GM12878 (cell line): ENCODE measurements at regions not wholly inside any gene's neighbourhood (a gene's known extent, or its start where the extent isn't known, plus 50 kb on each side); places are given as distances from the start of the nearest gene placed in this dataset.

Experiments used
- JUNB ChIP-seq: IDR thresholded peaks from 2 replicates; pipeline ENCODE4 v1.6.1; 2016; ENCODE audit warnings: antibody characterized with exemption, mild to moderate bottlenecking
- JUND ChIP-seq: IDR thresholded peaks from 2 replicates; pipeline ENCODE4 v1.6.1; 2012; ENCODE audit warnings: low read depth, mild to moderate bottlenecking, low read length, improper control_type of control experiment, moderate library complexity
- NFIC ChIP-seq: IDR thresholded peaks from 2 replicates; pipeline ENCODE4 v1.6.1; 2012; ENCODE audit warnings: low read depth, mild to moderate bottlenecking, inconsistent platforms, low read length, moderate library complexity
- POLR2A ChIP-seq: IDR thresholded peaks from 2 replicates; pipeline ENCODE4 v1.6.1; 2011; ENCODE audit warnings: low read depth, mild to moderate bottlenecking, low read length
- SP1 ChIP-seq: IDR thresholded peaks from one replicate; pipeline ENCODE4 v1.6.1; 2011; ENCODE audit warnings: low read depth, low read length
- YY1 ChIP-seq: IDR thresholded peaks from 2 replicates; pipeline ENCODE4 v1.6.1; 2011; ENCODE audit warnings: low read depth, mild to moderate bottlenecking, low read length
- TF ChIP-seq, protein P1 (sequence below), 3 experiments: IDR thresholded peaks in 2 of 3; conservative IDR thresholded peaks in 1 of 3; 2 replicates each; pipeline ENCODE4 v1.5.1; 2011; ENCODE audit warnings: low read depth in 3 of 3, low read length in 3 of 3, mild to moderate bottlenecking in 3 of 3, control low read depth in 2 of 3, moderate library complexity in 2 of 3, inconsistent platforms in 1 of 3, mixed read lengths in 1 of 3; ENCODE audit not compliant: control insufficient read depth in 2 of 3, insufficient read depth in 1 of 3; ENCODE audit errors: extremely low read depth in 1 of 3
- TF ChIP-seq, protein P2 (sequence below): fragments of 150-350 bp; IDR thresholded peaks from 2 replicates; pipeline ENCODE4 v1.6.1; 2016; ENCODE audit warnings: low read depth, low read length
- TF ChIP-seq, protein P3 (sequence below): IDR thresholded peaks from 2 replicates; pipeline ENCODE4 v1.6.1; 2012; ENCODE audit warnings: low read depth, low read length, improper control_type of control experiment

DNA sequence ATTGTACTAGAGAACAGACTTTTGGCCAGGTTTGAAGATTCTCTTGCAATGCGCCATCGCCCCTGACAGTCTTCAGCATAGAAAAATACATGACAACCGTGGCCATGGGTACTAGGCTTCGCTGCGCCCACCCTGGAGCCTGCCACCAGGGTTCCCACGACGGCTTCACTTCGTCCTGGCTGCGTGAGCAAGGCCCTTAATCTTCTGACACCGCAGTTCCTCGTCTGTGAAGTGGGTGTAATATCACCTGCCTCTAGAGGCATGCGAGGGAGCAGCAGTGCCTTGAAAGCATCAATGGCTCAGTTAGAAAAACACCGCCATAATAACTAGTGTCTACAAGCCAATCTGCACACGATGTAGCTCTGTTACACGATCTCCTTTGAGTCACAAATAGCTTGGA lies 175.2 kb upstream of the HS6ST1 start:
- TF ChIP-seq, protein P1, sequence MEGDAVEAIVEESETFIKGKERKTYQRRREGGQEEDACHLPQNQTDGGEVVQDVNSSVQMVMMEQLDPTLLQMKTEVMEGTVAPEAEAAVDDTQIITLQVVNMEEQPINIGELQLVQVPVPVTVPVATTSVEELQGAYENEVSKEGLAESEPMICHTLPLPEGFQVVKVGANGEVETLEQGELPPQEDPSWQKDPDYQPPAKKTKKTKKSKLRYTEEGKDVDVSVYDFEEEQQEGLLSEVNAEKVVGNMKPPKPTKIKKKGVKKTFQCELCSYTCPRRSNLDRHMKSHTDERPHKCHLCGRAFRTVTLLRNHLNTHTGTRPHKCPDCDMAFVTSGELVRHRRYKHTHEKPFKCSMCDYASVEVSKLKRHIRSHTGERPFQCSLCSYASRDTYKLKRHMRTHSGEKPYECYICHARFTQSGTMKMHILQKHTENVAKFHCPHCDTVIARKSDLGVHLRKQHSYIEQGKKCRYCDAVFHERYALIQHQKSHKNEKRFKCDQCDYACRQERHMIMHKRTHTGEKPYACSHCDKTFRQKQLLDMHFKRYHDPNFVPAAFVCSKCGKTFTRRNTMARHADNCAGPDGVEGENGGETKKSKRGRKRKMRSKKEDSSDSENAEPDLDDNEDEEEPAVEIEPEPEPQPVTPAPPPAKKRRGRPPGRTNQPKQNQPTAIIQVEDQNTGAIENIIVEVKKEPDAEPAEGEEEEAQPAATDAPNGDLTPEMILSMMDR (IDR thresholded peaks at IDR 0.05 in 2 of 3, conservative IDR thresholded peaks at IDR 0.05 in 1 of 3; ENCODE audit: control insufficient read depth in 2 of 3, extremely low read depth in 1 of 3, insufficient read depth in 1 of 3, low read depth in 3 of 3, low read length in 3 of 3): no peak
- TF ChIP-seq POLR2A (no peak), JUND (no peak), JUNB (no peak), YY1 (no peak), NFIC (no peak), SP1 (no peak)
- TF ChIP-seq, protein P2, sequence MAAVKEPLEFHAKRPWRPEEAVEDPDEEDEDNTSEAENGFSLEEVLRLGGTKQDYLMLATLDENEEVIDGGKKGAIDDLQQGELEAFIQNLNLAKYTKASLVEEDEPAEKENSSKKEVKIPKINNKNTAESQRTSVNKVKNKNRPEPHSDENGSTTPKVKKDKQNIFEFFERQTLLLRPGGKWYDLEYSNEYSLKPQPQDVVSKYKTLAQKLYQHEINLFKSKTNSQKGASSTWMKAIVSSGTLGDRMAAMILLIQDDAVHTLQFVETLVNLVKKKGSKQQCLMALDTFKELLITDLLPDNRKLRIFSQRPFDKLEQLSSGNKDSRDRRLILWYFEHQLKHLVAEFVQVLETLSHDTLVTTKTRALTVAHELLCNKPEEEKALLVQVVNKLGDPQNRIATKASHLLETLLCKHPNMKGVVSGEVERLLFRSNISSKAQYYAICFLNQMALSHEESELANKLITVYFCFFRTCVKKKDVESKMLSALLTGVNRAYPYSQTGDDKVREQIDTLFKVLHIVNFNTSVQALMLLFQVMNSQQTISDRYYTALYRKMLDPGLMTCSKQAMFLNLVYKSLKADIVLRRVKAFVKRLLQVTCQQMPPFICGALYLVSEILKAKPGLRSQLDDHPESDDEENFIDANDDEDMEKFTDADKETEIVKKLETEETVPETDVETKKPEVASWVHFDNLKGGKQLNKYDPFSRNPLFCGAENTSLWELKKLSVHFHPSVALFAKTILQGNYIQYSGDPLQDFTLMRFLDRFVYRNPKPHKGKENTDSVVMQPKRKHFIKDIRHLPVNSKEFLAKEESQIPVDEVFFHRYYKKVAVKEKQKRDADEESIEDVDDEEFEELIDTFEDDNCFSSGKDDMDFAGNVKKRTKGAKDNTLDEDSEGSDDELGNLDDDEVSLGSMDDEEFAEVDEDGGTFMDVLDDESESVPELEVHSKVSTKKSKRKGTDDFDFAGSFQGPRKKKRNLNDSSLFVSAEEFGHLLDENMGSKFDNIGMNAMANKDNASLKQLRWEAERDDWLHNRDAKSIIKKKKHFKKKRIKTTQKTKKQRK: no peak
- TF ChIP-seq, protein P3, sequence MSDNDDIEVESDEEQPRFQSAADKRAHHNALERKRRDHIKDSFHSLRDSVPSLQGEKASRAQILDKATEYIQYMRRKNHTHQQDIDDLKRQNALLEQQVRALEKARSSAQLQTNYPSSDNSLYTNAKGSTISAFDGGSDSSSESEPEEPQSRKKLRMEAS: no peak
